ENCODE measurements at regions not wholly inside any gene's neighbourhood (a gene's known extent, or its start where the extent isn't known, plus 50 kb on each side); places are given as distances from the start of the nearest gene placed in this dataset.
"Not testable (repeated sequence)": the region's sequence is repeated elsewhere in the genome, so short reads cannot be mapped to it uniquely, and the experiment has no call there.

DNA sequence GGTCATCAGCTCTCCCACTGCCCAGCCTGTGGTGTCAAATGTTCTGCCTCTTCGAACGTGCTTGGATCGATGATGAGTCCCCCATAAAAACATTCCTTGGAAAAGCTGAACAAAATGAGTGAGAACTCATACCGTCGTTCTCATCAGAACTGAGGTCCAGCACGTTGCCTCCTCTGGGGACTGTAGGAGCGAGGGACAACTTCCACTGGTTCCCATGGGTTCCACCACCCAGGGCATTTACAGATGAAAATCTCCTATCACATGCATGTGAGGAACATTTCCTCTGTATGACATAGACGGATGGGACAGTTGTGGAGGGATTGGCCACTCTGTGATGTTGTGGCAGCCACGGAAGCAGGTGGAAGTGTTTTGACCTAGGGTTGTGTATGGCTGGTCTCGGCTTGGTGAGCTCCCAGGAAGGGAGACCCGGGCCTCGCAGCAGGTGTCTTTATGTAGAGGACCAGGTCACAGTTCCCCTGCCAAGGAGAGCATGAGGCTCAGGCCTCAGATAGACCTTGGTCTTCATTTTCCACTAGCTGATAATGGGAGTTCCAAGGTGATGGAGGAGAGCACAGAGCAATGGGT is 113.0 kb downstream of the SNRPN start:
- no peak for DNase-seq (ENCODE audit: low spot score)

DNA sequence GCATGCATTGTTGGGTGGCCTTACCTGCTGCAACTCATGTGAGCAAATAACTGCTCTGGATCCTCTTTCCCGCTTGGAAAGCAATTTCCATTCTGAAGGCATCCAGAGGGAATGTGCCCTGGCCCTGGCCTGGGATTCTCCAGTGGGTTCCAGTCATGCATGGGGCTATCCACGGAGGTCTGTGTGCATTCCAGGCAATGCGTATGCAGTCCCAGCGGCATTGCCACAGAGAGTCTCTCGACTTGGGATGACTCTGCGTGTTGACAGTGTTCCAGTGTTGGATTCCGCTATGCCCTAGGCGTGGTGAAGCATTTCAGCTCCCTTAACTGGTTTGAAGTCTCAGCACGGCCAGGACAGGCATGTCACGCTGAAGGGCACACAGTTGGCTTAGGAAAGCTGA is 113.9 kb downstream of the SNRPN start:
- DNase-seq (ENCODE audit: low spot score), result no peak

DNA sequence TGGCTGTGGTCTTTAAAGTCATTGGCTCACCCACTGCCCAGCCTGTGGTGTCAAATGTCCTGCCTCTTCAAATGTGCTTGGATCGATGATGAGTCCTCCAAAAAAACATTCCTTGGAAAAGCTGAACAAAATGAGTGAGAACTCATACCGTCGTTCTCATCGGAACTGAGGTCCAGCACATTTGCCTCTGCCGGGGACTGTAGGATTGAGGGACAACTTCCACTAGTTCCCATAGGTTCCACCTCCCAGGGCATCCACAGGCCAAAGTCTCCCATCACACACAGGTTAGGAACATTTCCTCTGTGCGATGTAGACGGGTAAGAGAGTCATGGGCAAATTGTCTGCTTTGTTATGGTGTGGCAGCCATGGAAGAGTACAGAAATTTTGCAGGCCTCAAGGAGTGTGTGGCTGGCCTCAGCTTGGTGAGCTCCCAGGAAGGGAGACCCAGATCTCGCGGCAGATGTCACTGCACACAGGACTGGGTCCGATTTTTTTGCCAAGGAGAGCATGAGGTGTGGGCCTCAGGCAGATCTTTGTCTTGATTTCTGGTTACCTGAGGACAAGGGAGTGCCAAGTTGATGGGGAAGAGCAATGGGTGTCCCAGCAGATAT is 115.7 kb downstream of the SNRPN start:
- no peak for DNase-seq (ENCODE audit: low spot score)

GRCh38 chr15:25072857-25073476 is 118.2 kb downstream of the SNRPN start:
- DNase-seq (ENCODE audit: low spot score), result no peak

DNA sequence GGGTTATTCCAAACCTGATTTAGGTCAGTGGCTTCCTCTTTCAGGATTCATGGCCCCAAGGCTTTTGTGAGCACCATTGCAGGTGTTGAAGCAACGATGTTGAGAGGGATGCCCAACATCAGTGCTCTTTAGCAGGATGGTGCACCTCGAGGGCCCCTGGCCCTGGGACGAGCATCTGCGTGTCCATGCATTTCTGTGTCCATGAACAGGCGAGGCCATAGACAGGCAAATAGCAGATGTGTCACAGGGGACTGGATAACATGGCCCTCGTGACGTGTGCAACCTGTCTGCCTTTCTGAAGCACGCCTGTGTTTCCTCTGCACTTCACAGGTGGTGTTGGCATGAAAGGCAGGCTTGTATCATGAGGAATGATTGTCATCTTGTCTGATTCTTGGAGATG is 132.3 kb downstream of the SNRPN start:
- no peak for DNase-seq (ENCODE audit: low spot score)

- no peak for DNase-seq (ENCODE audit: low spot score)
These were observed 133.5 kb downstream of the SNRPN start for GRCh38 chr15:25088261-25088790.

- DNase-seq (ENCODE audit: low spot score), result no peak
These were observed 134.8 kb downstream of the SNRPN start for GRCh38 chr15:25089577-25089976.

- DNase-seq (ENCODE audit: low spot score), result no peak
These were observed 135.4 kb downstream of the SNRPN start for GRCh38 chr15:25090073-25090733.

GRCh38 chr15:25091421-25092158 is 136.8 kb downstream of the SNRPN start:
- DNase-seq (ENCODE audit: low spot score), result peak; percentile 4

DNA sequence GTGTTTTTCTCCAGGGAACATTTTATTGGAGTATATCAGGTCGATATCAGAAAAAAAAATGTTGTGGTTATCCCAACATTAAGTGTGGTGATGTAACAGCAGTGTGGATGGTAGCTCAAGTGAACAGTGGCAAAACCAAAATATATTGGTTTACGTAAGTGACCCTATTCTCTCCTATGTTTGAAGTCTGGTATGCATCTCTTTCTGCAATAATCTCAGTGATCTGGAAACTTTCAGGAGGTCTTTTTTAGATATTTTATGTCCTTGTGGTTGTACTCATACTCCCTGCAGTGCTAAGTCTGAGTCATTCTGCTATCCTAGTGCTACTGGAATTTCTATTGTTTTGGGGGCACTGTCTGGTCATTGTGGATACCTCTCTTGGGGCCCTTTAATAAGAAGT is 137.9 kb downstream of the SNRPN start:
- no peak for DNase-seq (ENCODE audit: low spot score)

GRCh38 chr15:25093455-25094029 is 138.8 kb downstream of the SNRPN start:
- peak; percentile 3 for DNase-seq (ENCODE audit: low spot score)

GRCh38 chr15:25094066-25094465 is 139.3 kb downstream of the SNRPN start:
- DNase-seq (ENCODE audit: low spot score), result no peak

- no peak for DNase-seq (ENCODE audit: low spot score)
These were observed 139.7 kb downstream of the SNRPN start for GRCh38 chr15:25094519-25094918.

DNA sequence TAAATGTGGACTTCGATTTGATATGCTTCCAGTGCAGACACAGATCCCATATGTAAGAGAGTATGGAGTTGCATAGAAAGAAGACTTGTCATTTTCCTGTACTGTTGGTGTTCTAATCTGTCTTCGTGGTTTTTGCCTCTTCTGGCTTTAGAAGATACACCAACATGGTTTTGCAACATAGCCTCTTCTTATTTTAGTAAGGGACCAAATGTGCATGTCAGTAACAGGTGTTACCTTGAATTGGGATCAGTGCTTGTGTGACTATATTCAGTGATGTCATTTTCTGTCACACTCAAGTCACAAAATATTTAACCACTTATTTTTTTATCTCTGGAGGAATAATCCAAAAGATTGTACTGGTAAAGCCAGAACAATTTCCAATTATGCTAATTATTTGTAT is 140.4 kb downstream of the SNRPN start:
- no peak for DNase-seq (ENCODE audit: low spot score)

DNA sequence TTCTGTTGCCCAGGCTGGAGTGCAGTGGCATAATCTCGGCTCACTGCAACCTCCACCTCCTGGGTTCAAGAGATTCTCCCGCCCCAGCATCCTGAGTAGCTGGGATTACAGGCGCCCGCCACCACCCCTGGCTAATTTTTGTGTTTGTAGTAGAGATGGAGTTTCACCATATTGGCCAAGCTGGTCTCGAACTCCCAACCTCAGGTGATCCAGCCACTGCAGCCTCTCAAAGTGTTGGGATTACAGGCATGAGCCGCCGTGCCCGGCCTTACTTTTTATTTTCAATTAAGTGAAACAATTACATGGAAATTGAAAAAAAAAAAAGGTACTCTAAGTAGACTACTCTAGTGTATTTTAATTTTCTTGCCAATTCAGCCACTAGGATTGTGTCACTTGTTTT is 145.2 kb downstream of the SNRPN start:
- not testable (repeated sequence) for DNase-seq (ENCODE audit: low spot score)

DNA sequence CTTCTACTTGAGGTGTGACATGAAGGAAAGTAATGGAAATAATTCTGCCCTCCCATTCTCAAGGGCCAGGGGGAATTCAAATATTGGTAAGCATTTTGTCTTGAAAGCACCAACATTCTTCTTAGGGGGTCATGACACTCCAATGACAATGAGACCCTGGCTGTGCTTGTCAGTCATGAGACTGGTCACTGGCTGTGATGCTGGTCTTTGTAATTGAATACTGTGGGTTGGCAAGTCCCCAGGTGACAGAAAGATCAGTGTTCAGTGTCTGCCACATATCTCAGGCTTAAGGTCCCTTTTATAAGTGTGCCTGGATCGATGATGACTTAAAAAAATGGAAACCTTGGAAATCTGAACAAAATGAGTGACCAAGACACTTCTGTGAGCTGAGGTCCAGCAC is 151.4 kb downstream of the SNRPN start:
- no peak for DNase-seq (ENCODE audit: low spot score)

DNA sequence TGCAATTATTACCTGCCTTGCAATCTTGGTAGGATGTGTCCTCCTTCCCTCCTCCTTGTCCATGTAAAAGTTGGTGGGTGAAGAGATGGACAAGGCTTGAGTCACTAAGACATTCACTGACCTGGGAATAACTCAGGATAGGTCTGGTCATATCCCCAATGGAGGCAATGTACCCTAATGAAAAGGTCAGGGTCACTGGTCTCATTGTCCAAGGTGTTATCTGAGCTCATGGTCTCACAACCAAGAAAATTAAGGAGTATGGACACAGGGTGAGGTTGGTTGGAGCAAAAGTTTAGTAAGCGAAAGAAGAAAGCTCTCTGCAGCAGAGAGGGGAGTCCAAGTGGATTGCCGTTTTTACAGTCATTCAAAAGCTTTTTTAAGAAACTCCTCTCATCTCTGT is 179.0 kb downstream of the SNRPN start:
- DNase-seq (ENCODE audit: low spot score), result no peak

DNA sequence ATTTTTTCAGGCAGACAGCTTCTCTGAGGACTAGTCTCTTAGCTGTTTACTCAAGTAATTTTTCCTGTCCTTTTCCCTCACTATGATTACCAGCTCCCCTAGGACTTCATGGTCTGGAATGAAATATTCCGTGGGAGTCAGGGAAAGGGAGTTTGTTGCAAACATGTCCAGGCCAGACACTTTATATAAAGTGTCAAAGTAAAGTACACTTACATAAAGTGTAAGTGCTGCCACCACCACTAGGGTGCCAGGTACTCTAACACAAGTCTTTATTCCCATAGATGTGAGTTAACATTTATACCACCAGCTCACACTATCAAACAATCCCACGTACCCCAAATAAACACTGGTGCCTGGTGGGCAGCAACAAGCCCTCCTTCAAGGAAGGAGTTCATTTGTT is 179.8 kb downstream of the SNRPN start:
- DNase-seq (ENCODE audit: low spot score), result no peak

DNA sequence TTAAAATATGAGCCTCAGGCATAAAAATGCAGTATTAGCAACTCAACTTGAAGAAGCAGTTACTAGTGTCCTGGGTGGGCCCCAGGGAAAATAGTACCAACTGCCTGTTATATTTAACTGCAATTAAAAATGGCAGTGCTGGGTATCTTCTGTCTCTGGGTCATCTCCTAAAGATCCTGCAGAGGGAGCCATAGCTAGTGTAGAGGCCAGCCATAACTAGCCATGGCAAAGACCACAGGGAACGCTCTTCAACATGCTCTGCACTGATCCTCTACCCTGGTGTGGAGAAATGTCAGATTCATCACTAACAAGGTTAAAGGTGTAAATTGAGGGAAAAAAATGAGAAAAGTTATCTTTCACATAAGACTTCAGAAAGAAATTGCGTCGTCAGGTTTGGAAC is 181.3 kb downstream of the SNRPN start:
- peak; percentile 27 for DNase-seq (ENCODE audit: low spot score)

GRCh38 chr15:25137013-25137412 is 182.2 kb downstream of the SNRPN start:
- no peak for DNase-seq (ENCODE audit: low spot score)

DNA sequence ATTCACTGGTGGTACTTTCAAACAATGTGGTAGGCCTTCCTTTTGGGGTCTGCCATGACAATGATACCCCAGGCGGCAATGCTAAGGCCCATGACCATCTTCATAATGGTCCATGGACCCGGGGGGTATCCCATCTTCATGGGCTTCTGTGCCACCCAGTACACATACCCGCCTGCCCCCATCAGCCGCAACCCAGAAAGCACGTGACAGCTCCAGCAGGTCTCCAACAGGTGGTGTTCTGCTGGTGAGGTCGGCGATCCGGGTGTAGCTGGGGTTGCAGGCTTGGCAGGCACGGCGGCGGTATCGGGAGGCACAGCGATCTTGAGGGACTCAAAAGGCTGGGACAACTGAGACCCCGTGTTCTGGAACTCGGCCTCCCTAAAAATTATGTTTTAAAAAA is 214.5 kb downstream of the SNRPN start:
- DNase-seq (ENCODE audit: low spot score), result peak; percentile 4
